OCI-LY1 (cell line): ENCODE measurements at regions not wholly inside any gene's neighbourhood (a gene's known extent, or its start where the extent isn't known, plus 50 kb on each side); places are given as distances from the start of the nearest gene placed in this dataset.

ENCODE experiments used
- H2AFZ ChIP-seq: fragments of 200-600 bp; sonication (generic), shearing (Covaris generic); 2 replicates; pipeline ENCODE4 v1.6.0; 2014; ENCODE audit warnings: antibody characterized with exemption, mild to moderate bottlenecking, low read length
- H3F3A ChIP-seq: fragments of 200-600 bp; sonication (generic), shearing (Covaris generic); 2 replicates; pipeline ENCODE4 v1.6.0; 2014; ENCODE audit warnings: mild to moderate bottlenecking, antibody characterized with exemption, low read length, moderate library complexity; ENCODE audit not compliant: insufficient read depth
- H3K27ac ChIP-seq: fragments of 200-600 bp; sonication (generic); 2 replicates; pipeline ENCODE4 v1.5.1; 2014; ENCODE audit warnings: low read length, mixed run types, mild to moderate bottlenecking, low read depth; ENCODE audit not compliant: poor library complexity, severe bottlenecking
- H3K27me3 ChIP-seq: fragments of 200-600 bp; sonication (generic); 2 replicates; pipeline ENCODE4 v1.6.0; 2014; ENCODE audit warnings: antibody characterized with exemption, mild to moderate bottlenecking, low read length, moderate library complexity; ENCODE audit not compliant: insufficient read depth
- H3K36me3 ChIP-seq: fragments of 200-600 bp; sonication (generic); 2 replicates; pipeline ENCODE4 v1.6.1; 2014; ENCODE audit warnings: mild to moderate bottlenecking, antibody characterized with exemption, low read length, moderate library complexity, mixed read lengths; ENCODE audit not compliant: insufficient read depth
- H3K4me1 ChIP-seq: fragments of 200-600 bp; sonication (generic); 2 replicates; pipeline ENCODE4 v1.5.1; 2014; ENCODE audit warnings: mild to moderate bottlenecking, low read length, moderate library complexity; ENCODE audit not compliant: insufficient read depth, severe bottlenecking
- H3K4me2 ChIP-seq: fragments of 200-600 bp; sonication (generic), shearing (Covaris generic); 2 replicates; pipeline ENCODE4 v1.6.1; 2014; ENCODE audit warnings: low read length
- H3K4me3 ChIP-seq: fragments of 200-600 bp; sonication (generic); 2 replicates; pipeline ENCODE4 v1.5.1; 2014; ENCODE audit warnings: low read length, low read depth, mild to moderate bottlenecking, mixed read lengths; ENCODE audit not compliant: poor library complexity, severe bottlenecking
- H3K79me2 ChIP-seq: fragments of 200-600 bp; shearing (Covaris generic); 2 replicates; pipeline ENCODE4 v1.6.1; 2016; ENCODE audit warnings: mixed run types, low read length, mixed read lengths; ENCODE audit not compliant: insufficient read depth
- H3K9ac ChIP-seq: fragments of 200-600 bp; sonication (generic), shearing (Covaris generic); 2 replicates; pipeline ENCODE4 v1.6.1; 2014; ENCODE audit warnings: mild to moderate bottlenecking, low read length, mixed read lengths
- H3K9me2 ChIP-seq: fragments of 200-600 bp; sonication (generic), shearing (Covaris generic); 2 replicates; pipeline ENCODE4 v1.6.1; 2014; ENCODE audit warnings: low read depth, mild to moderate bottlenecking, low read length, mixed read lengths
- H3K9me3 ChIP-seq: fragments of 200-600 bp; shearing (Covaris generic); 2 replicates; pipeline ENCODE4 v1.6.1; 2014; ENCODE audit warnings: low read length, mixed read lengths
- H4K20me1 ChIP-seq: fragments of 200-600 bp; sonication (generic), shearing (Covaris generic); 2 replicates; pipeline ENCODE4 v1.6.0; 2016; ENCODE audit warnings: mild to moderate bottlenecking, low read length; ENCODE audit not compliant: insufficient read depth
- CTCF ChIP-seq: fragments of 200-600 bp; sonication (generic), shearing (Covaris generic); IDR thresholded peaks from 2 replicates; pipeline ENCODE4 v1.5.1; 2017; ENCODE audit warnings: mild to moderate bottlenecking, antibody characterized with exemption, low read length, moderate library complexity, mixed read lengths
- EZH2 ChIP-seq: fragments of 200-600 bp; sonication (generic), shearing (Covaris generic); IDR thresholded peaks from 2 replicates; pipeline ENCODE4 v1.8.0; 2017; ENCODE audit warnings: borderline replicate concordance, mixed run types, mild to moderate bottlenecking, antibody characterized with exemption, low read length, moderate library complexity, mixed read lengths

GRCh38 chr12:74903522-74903921 is 306.1 kb downstream of the KCNC2 start:
- no peaks in the 10 kb centered on the region for H3K9me2 ChIP-seq
- no peak for TF ChIP-seq EZH2
- peak; percentile 40 for TF ChIP-seq CTCF
- H2AFZ ChIP-seq = no peak overlapping the region
- no peaks in the 10 kb centered on the region for H3K36me3 ChIP-seq
- no peaks in the 10 kb centered on the region for H3K79me2 ChIP-seq
- no peak overlapping the region for H3K27ac ChIP-seq
- H3F3A ChIP-seq = no peaks in the 10 kb centered on the region
- H3K9me3 ChIP-seq = no peaks in the 10 kb centered on the region
- H3K4me3 ChIP-seq = no peak overlapping the region
- H3K9ac ChIP-seq = no peak overlapping the region
- H3K4me2 ChIP-seq = no peak overlapping the region
- H3K27me3 ChIP-seq = no peaks in the 10 kb centered on the region
- H3K4me1 ChIP-seq = no peaks in the 10 kb centered on the region
- H4K20me1 ChIP-seq = no peaks in the 10 kb centered on the region

- Histone ChIP-seq H3K27me3 (no peaks in the 10 kb centered on the region), H3K36me3 (no peaks in the 10 kb centered on the region), H3K79me2 (no peaks in the 10 kb centered on the region), H3K4me3 (no peak overlapping the region), H3K9me3 (no peaks in the 10 kb centered on the region), H3K27ac (no peak overlapping the region), H4K20me1 (no peaks in the 10 kb centered on the region), H2AFZ (no peak overlapping the region), H3K4me2 (no peak overlapping the region), H3K9me2 (no peaks in the 10 kb centered on the region), H3K9ac (no peak overlapping the region), H3F3A (no peaks in the 10 kb centered on the region), H3K4me1 (no peaks in the 10 kb centered on the region)
- TF ChIP-seq CTCF (peak; percentile 20; the same call in 1 of the 2 replicates), EZH2 (no peak)
Observed at GRCh38 chr12:74906224-74906623, 303.4 kb downstream of the KCNC2 start.

- no peaks in the 10 kb centered on the region for H3K4me1 ChIP-seq
- no peak overlapping the region for H3K27ac ChIP-seq
- H3K36me3 ChIP-seq = no peaks in the 10 kb centered on the region
- H3K9ac ChIP-seq = no peak overlapping the region
- no peak for TF ChIP-seq EZH2
- no peak for TF ChIP-seq CTCF
- no peaks in the 10 kb centered on the region for H3K9me3 ChIP-seq
- no peak overlapping the region for H3K4me2 ChIP-seq
- no peaks in the 10 kb centered on the region for H3F3A ChIP-seq
- no peak overlapping the region for H3K4me3 ChIP-seq
- no peaks in the 10 kb centered on the region for H3K79me2 ChIP-seq
- H3K9me2 ChIP-seq = no peaks in the 10 kb centered on the region
- no peaks in the 10 kb centered on the region for H3K27me3 ChIP-seq
- H4K20me1 ChIP-seq = no peaks in the 10 kb centered on the region
- no peak overlapping the region for H2AFZ ChIP-seq
Observed at GRCh38 chr12:74910831-74911230, 298.8 kb downstream of the KCNC2 start.
